Pons (tissue), 1 donor: ENCODE measurements at regions not wholly inside any gene's neighbourhood (a gene's known extent, or its start where the extent isn't known, plus 50 kb on each side); places are given as distances from the start of the nearest gene placed in this dataset.

Experiments
- DNase-seq: peaks from one replicate; pipeline ENCODE4 v3.0.0-alpha.2; 2016; ENCODE audit warnings: low spot score

- no peak for DNase-seq
Measured at GRCh38 chr4:10175626-10176025, 59.0 kb upstream of the WDR1 start.

- DNase-seq = no peak
Measured at GRCh38 chr4:10173754-10174749, 57.5 kb upstream of the WDR1 start.

GRCh38 chr4:10173037-10173753 lies 56.6 kb upstream of the WDR1 start:
- no peak for DNase-seq

GRCh38 chr4:10172278-10172921 lies 55.8 kb upstream of the WDR1 start:
- no peak for DNase-seq

GRCh38 chr4:10171055-10171454 lies 54.5 kb upstream of the WDR1 start:
- no peak for DNase-seq

GRCh38 chr4:10169839-10170387 lies 53.3 kb upstream of the WDR1 start:
- no peak for DNase-seq

GRCh38 chr4:10168151-10168550 lies 51.6 kb upstream of the WDR1 start:
- no peak for DNase-seq

GRCh38 chr4:10167201-10167600 lies 50.6 kb upstream of the WDR1 start:
- DNase-seq = no peak
